ENCODE measurements at regions not wholly inside any gene's neighbourhood (a gene's known extent, or its start where the extent isn't known, plus 50 kb on each side); places are given as distances from the start of the nearest gene placed in this dataset.

- TF ChIP-seq CEBPB (IDR thresholded peaks at IDR 0.05) = no peak
- TF ChIP-seq CHD4 (IDR thresholded peaks at IDR 0.05; ENCODE audit: borderline replicate concordance) = no peak
- TF ChIP-seq, protein P1, sequence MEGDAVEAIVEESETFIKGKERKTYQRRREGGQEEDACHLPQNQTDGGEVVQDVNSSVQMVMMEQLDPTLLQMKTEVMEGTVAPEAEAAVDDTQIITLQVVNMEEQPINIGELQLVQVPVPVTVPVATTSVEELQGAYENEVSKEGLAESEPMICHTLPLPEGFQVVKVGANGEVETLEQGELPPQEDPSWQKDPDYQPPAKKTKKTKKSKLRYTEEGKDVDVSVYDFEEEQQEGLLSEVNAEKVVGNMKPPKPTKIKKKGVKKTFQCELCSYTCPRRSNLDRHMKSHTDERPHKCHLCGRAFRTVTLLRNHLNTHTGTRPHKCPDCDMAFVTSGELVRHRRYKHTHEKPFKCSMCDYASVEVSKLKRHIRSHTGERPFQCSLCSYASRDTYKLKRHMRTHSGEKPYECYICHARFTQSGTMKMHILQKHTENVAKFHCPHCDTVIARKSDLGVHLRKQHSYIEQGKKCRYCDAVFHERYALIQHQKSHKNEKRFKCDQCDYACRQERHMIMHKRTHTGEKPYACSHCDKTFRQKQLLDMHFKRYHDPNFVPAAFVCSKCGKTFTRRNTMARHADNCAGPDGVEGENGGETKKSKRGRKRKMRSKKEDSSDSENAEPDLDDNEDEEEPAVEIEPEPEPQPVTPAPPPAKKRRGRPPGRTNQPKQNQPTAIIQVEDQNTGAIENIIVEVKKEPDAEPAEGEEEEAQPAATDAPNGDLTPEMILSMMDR (IDR thresholded peaks at IDR 0.05) = no peak
- no peak for TF ChIP-seq POLR2A (IDR thresholded peaks at IDR 0.05; ENCODE audit: low read length)
- TF ChIP-seq RFX5 (IDR thresholded peaks at IDR 0.05) = no peak
- no peak for TF ChIP-seq MAX (IDR thresholded peaks at IDR 0.05)
- TF ChIP-seq SMC3 (IDR thresholded peaks at IDR 0.05) = no peak
- no peak for TF ChIP-seq RAD21 (conservative IDR thresholded peaks at IDR 0.05 in 1 of 2, IDR thresholded peaks at IDR 0.05 in 1 of 2)
- TF ChIP-seq, protein P2, sequence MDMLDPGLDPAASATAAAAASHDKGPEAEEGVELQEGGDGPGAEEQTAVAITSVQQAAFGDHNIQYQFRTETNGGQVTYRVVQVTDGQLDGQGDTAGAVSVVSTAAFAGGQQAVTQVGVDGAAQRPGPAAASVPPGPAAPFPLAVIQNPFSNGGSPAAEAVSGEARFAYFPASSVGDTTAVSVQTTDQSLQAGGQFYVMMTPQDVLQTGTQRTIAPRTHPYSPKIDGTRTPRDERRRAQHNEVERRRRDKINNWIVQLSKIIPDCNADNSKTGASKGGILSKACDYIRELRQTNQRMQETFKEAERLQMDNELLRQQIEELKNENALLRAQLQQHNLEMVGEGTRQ (IDR thresholded peaks at IDR 0.05) = no peak
- TF ChIP-seq RARB (CRISPR knock-in tag; IDR thresholded peaks at IDR 0.05) = no peak
- no peak for TF ChIP-seq JUNB (IDR thresholded peaks at IDR 0.05)
- no peak for TF ChIP-seq MAZ (IDR thresholded peaks at IDR 0.05; ENCODE audit: borderline replicate concordance, low read depth, low read length)
- TF ChIP-seq, protein P3, sequence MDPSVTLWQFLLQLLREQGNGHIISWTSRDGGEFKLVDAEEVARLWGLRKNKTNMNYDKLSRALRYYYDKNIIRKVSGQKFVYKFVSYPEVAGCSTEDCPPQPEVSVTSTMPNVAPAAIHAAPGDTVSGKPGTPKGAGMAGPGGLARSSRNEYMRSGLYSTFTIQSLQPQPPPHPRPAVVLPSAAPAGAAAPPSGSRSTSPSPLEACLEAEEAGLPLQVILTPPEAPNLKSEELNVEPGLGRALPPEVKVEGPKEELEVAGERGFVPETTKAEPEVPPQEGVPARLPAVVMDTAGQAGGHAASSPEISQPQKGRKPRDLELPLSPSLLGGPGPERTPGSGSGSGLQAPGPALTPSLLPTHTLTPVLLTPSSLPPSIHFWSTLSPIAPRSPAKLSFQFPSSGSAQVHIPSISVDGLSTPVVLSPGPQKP (IDR thresholded peaks at IDR 0.05; ENCODE audit: low read depth, low read length) = no peak
- no peak for TF ChIP-seq HOXB13 (CRISPR knock-in tag; IDR thresholded peaks at IDR 0.05; ENCODE audit: low read depth)
Measured at GRCh38 chr1:116256286-116256649, 116.8 kb upstream of the ATP1A1 start.
